ENCODE measurements at regions not wholly inside any gene's neighbourhood (a gene's known extent, or its start where the extent isn't known, plus 50 kb on each side); places are given as distances from the start of the nearest gene placed in this dataset.
A peak's percentile ranks its signal among the peaks of the same experiment; 100 is the strongest.
"Not testable (repeated sequence)": the region's sequence is repeated elsewhere in the genome, so short reads cannot be mapped to it uniquely, and the experiment has no call there.

DNA sequence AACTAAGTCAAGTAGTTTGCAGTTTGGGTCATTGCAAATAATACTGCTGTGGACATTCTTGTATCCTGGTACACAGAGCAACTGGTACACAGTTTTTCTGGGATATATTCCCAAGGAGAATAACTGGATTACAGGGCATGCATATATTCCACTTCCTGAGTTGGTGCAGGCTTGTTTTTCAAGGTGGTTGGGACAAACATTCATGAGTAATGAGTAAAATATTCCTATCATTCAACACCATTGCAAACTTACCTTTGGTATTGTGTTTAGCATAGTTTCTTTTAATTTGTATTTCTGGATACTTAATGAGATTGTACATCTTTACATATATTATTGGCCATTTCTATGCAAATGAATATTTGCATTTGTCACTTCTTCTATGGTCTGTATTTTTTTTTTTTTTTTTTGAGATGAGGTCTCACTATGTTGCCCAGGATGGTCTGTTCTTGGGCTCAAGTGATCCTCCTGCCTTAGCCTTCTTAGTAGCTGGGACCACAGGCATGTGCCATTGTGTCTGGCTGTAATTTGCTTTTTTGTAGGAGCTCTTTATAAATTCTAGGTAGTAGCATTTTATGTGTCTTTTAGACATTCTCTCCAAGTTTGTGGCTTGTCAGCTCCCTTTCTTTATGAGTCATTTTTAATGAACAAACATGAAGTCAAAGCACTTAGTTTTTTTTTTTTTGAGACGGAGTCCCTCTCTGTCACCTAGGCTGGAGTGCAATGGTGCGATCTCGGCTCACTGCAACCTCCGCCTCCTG, 158.7 kb downstream of the SOX4 start:
- Histone ChIP-seq H3K4me3 (ENCODE audit: low read length) (no peak overlapping the region), H3K27ac (ENCODE audit: low read length) (no peak overlapping the region), H3K9me3 (ENCODE audit: control insufficient read depth, insufficient read depth, low read length) (no peaks in the 10 kb centered on the region), H3K4me1 (ENCODE audit: control insufficient read depth, insufficient read depth, low read length) (peaks cover 2% of the 10 kb centered on the region; the same call in 1 of the 2 replicates), H3K36me3 (ENCODE audit: control insufficient read depth, insufficient read depth, low read length) (no peaks in the 10 kb centered on the region; the same call in 1 of the 2 replicates), H3K27me3 (ENCODE audit: control insufficient read depth, insufficient read depth, low read length) (no peaks in the 10 kb centered on the region)
- WGBS (ENCODE audit: insufficient coverage, insufficient read length) = no CpG with 5 or more reads among the region's 4 CpGs
- DNase-seq (ENCODE audit: low read depth, low spot score) = no peak

DNA sequence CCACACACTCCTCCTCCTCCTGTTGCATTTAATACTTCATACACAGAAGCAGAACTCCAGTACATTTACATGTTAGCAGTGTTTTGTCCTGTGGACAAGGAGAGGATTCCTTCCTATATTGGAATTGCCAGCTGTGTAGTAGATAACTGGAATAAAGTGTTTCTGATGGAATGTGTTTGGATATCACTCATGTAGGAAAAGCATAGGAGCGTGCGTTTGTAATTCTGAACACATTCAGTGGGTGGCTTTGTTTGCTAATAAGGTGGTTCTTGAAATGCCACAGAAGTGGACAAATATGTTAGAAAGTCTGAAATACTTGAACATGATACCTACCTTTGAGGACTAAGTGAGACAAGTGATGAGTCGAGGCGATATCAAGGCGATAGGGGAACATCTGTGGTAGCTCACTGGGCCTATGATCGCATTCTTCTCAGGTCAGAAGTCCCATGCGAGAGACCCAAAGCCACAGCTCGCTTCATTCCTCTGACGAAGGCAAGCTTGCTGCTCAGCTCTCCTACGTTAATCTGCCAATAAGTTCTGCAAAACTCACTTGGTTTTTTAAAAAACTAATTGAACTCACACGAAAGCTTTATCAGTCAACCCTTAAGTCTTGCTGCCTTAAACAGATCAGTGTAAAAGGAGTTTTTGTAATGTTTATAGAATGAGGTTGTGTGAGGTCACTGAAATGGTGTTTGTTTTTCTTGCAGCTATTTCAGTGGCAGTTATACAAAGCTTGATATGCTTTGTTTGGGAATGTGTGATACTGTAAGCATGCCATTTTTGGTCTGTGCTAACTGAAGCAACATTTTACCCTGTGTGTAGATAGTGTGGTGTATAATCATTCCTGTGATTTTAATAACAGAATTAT, 159.9 kb downstream of the SOX4 start:
- DNase-seq (ENCODE audit: low read depth, low spot score) = no peak
- Histone ChIP-seq H3K36me3 (ENCODE audit: control insufficient read depth, insufficient read depth, low read length) (no peaks in the 10 kb centered on the region; the same call in 1 of the 2 replicates), H3K27me3 (ENCODE audit: control insufficient read depth, insufficient read depth, low read length) (no peaks in the 10 kb centered on the region), H3K9me3 (ENCODE audit: control insufficient read depth, insufficient read depth, low read length) (no peaks in the 10 kb centered on the region), H3K4me3 (ENCODE audit: low read length) (no peak overlapping the region), H3K4me1 (ENCODE audit: control insufficient read depth, insufficient read depth, low read length) (no peaks in the 10 kb centered on the region), H3K27ac (ENCODE audit: low read length) (no peak overlapping the region)
- no CpG with 5 or more reads among the region's 11 CpGs for WGBS (ENCODE audit: insufficient coverage, insufficient read length)

DNA sequence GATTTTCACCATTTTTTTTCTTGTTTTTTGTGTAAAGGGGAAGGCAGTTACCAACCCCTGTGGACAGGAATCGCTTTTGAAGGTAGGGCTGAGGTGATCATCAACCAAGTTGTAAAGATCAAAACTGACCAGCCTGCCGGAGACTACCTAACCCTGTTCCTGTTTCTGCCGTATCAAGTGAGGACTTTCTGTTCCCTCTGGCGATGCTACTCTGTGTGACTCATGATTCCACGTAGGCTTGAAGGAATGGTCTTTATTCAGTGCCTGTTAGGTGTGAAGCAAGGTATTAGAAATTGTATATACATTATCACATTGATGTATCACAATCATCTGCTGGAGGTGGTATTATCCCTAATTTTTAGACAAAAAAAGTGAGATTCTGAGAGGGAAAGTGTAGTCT, 161.3 kb downstream of the SOX4 start:
- no peak for DNase-seq (ENCODE audit: low read depth, low spot score)
- Histone ChIP-seq H3K36me3 (ENCODE audit: control insufficient read depth, insufficient read depth, low read length) (no peaks in the 10 kb centered on the region; the same call in 1 of the 2 replicates), H3K4me1 (ENCODE audit: control insufficient read depth, insufficient read depth, low read length) (no peaks in the 10 kb centered on the region), H3K27ac (ENCODE audit: low read length) (no peak overlapping the region), H3K27me3 (ENCODE audit: control insufficient read depth, insufficient read depth, low read length) (no peaks in the 10 kb centered on the region), H3K4me3 (ENCODE audit: low read length) (no peak overlapping the region), H3K9me3 (ENCODE audit: control insufficient read depth, insufficient read depth, low read length) (no peaks in the 10 kb centered on the region)
- WGBS (ENCODE audit: insufficient coverage, insufficient read length) = no CpG with 5 or more reads among the region's 5 CpGs

DNA sequence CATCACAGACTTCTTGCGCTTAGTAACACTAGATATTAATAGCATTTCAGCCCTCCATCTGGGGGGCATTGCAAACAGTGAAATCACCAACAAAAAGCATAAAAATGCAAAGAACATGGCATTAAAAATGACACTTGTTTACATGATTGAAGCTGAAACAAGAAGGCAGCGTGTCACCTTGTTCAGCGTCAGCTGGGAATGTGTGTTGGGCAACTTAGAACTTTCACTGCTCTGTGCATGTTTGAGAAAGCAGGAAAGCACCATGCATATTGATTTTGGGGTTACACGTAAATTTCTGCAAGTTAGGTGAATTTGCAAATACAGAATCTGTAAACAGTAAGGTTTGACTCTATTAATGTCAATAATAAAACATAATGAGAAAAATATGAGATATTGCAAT, 162.9 kb downstream of the SOX4 start:
- no peak overlapping the region for H3K4me3 ChIP-seq (ENCODE audit: low read length)
- no peaks in the 10 kb centered on the region for H3K9me3 ChIP-seq (ENCODE audit: control insufficient read depth, insufficient read depth, low read length)
- H3K36me3 ChIP-seq (ENCODE audit: control insufficient read depth, insufficient read depth, low read length) = no peaks in the 10 kb centered on the region; the same call in 1 of the 2 replicates
- H3K27me3 ChIP-seq (ENCODE audit: control insufficient read depth, insufficient read depth, low read length) = no peaks in the 10 kb centered on the region
- no peaks in the 10 kb centered on the region for H3K4me1 ChIP-seq (ENCODE audit: control insufficient read depth, insufficient read depth, low read length)
- no peak overlapping the region for H3K27ac ChIP-seq (ENCODE audit: low read length)
- DNase-seq (ENCODE audit: low read depth, low spot score) = no peak
- no CpG with 5 or more reads among the region's 4 CpGs for WGBS (ENCODE audit: insufficient coverage, insufficient read length)

DNA sequence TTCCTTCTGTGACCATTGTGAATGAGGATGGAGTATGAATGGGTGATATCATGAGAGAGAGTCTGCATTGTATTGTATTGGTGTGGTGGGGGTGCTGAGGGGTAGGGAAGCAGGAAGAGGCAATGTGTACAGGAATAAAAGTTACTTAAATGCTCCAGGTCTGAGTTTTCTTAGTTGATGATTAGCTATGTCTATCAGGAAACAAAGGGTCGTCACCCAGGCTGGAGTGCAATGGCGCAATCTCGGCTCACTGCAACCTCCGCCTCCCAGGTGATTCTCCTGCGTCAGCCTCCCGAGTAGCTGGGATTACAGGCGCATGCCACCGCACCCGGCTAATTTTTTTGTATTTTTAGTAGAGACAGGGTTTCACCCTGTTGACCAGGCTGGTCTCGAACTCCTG, 163.8 kb downstream of the SOX4 start:
- H3K9me3 ChIP-seq (ENCODE audit: control insufficient read depth, insufficient read depth, low read length); DNase-seq (ENCODE audit: low read depth, low spot score); H3K27me3 ChIP-seq (ENCODE audit: control insufficient read depth, insufficient read depth, low read length); H3K27ac ChIP-seq (ENCODE audit: low read length); H3K4me3 ChIP-seq (ENCODE audit: low read length); H3K36me3 ChIP-seq (ENCODE audit: control insufficient read depth, insufficient read depth, low read length); H3K4me1 ChIP-seq (ENCODE audit: control insufficient read depth, insufficient read depth, low read length): not testable (repeated sequence)
- WGBS (ENCODE audit: insufficient coverage, insufficient read length) = no CpG with 5 or more reads among the region's 10 CpGs

DNA sequence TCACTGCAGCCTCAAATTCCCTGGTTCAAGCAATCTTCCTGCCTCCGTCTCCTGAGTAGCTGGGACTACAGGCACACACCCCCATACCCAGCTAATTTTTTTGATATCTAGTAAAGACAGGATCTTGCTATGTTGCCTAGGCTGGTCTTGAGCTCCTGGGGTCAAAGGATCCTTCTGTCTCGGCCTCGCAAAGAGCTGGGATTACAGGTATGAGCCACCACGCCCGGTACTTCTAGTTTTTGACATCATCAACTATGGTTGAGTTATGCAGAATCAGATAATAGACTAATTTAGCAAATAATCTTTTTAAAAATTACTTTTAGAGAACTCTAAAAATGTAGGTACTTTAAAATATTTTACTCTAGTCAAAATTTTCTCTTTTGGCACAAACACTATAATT, 166.2 kb downstream of the SOX4 start:
- no peak for DNase-seq (ENCODE audit: low read depth, low spot score)
- Histone ChIP-seq H3K27ac (ENCODE audit: low read length) (no peak overlapping the region), H3K27me3 (ENCODE audit: control insufficient read depth, insufficient read depth, low read length) (no peaks in the 10 kb centered on the region), H3K36me3 (ENCODE audit: control insufficient read depth, insufficient read depth, low read length) (peaks cover 3% of the 10 kb centered on the region; the same call in 1 of the 2 replicates), H3K9me3 (ENCODE audit: control insufficient read depth, insufficient read depth, low read length) (no peaks in the 10 kb centered on the region), H3K4me3 (ENCODE audit: low read length) (no peak overlapping the region), H3K4me1 (ENCODE audit: control insufficient read depth, insufficient read depth, low read length) (no peaks in the 10 kb centered on the region)
- WGBS (ENCODE audit: insufficient coverage, insufficient read length) = no CpG with 5 or more reads among the region's 5 CpGs

DNA sequence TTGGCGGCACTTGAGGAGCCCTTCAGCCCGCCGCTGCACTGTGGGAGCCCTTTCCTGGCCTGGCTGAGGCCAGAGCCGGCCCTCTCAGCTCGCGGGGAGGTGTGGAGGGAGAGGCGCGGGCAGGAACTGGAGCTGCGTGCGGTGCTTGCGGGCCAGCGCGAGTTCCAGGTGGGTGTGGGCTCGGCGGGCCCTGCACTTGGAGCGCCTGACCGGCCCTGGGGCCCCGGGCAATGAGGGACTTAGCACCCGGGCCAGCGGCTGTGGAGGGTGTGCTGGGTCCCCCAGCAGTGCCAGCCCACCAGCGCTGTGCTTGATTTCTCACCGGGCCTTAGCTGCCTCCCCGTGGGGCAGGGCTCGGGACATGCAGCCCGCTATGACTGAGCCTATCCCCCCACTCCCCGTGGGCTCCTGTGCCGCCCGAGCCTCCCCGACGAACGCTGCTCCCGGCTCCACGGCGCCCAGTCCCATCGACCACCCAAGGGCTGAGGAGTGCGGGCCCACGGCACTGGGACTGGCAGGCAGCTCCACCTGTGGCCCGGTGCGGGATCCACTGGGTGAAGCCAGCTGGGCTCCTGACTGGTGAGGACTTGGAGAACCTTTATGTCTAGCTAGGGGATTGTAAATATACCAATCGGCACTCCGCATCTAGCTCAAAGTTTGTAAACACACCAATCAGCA, 167.6 kb downstream of the SOX4 start:
- no CpG with 5 or more reads among the region's 41 CpGs for WGBS (ENCODE audit: insufficient coverage, insufficient read length)
- H3K27me3 ChIP-seq (ENCODE audit: control insufficient read depth, insufficient read depth, low read length); H3K36me3 ChIP-seq (ENCODE audit: control insufficient read depth, insufficient read depth, low read length); H3K9me3 ChIP-seq (ENCODE audit: control insufficient read depth, insufficient read depth, low read length); H3K4me1 ChIP-seq (ENCODE audit: control insufficient read depth, insufficient read depth, low read length); H3K4me3 ChIP-seq (ENCODE audit: low read length); H3K27ac ChIP-seq (ENCODE audit: low read length); DNase-seq (ENCODE audit: low read depth, low spot score): not testable (repeated sequence)

DNA sequence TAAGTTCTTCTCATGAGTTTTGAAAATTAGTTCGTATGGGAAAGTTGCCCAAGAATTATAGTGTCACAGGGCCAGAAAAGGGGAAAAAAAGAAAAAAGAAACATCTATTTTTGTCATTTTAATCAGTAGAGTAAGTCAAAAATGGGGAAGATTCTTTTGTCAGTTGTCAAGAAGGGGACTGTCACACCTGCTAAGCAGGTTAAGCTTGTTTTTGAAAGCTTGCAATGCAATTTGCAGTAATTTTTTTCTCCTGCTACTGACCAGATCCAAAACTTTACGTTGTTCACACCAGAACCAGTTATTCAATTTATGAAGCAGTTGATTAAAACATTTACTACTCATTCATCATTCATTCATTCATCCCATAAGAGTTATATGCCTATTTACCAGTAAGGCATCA, 171.4 kb downstream of the SOX4 start:
- H3K9me3 ChIP-seq (ENCODE audit: control insufficient read depth, insufficient read depth, low read length) = no peaks in the 10 kb centered on the region
- H3K27ac ChIP-seq (ENCODE audit: low read length) = no peak overlapping the region
- no peak overlapping the region for H3K4me3 ChIP-seq (ENCODE audit: low read length)
- no peaks in the 10 kb centered on the region for H3K27me3 ChIP-seq (ENCODE audit: control insufficient read depth, insufficient read depth, low read length)
- H3K36me3 ChIP-seq (ENCODE audit: control insufficient read depth, insufficient read depth, low read length) = peaks cover 3% of the 10 kb centered on the region; the same call in 1 of the 2 replicates
- no CpG with 5 or more reads among the region's 2 CpGs for WGBS (ENCODE audit: insufficient coverage, insufficient read length)
- DNase-seq (ENCODE audit: low read depth, low spot score) = no peak
- no peaks in the 10 kb centered on the region for H3K4me1 ChIP-seq (ENCODE audit: control insufficient read depth, insufficient read depth, low read length)

DNA sequence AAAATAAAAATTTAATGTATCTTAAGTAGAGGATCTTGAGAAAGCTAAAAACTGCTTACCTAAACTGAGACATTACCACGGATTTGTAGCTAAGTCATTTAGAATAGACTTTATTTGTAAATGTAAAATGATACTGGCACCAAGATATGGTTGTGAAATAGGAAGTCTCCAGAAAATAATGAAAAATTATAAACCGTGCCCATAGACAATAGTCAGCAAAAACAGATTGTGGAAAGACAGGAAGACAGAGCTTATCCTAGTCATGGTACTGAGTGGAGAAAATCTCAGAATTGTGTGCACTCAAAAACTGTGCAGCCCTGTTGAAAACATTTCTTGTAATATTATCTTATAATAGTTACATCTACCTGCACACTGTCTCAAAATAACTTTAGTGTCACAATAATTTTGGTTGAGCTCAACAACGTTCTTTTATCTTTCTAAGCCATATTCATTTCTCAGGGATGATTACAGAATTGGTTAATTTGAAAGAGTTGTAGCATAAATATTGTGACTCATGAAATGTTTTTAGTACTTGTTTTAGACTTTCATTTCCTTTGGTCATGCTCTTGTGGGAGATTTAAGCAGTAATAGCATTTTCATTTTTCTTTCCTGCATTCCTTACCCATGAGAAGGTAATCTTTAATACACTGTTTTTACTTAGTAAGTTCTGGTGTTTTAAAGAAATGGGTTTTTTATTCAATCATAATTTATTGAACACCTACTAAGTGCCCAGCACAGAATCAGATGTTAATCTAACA, 174.5 kb downstream of the SOX4 start:
- H3K27ac ChIP-seq (ENCODE audit: low read length) = no peak overlapping the region
- H3K4me3 ChIP-seq (ENCODE audit: low read length) = no peak overlapping the region
- H3K9me3 ChIP-seq (ENCODE audit: control insufficient read depth, insufficient read depth, low read length) = no peaks in the 10 kb centered on the region
- no peak for DNase-seq (ENCODE audit: low read depth, low spot score)
- no peaks in the 10 kb centered on the region for H3K36me3 ChIP-seq (ENCODE audit: control insufficient read depth, insufficient read depth, low read length)
- H3K4me1 ChIP-seq (ENCODE audit: control insufficient read depth, insufficient read depth, low read length) = peaks cover 3% of the 10 kb centered on the region; the same call in 1 of the 2 replicates
- whole genome bisulfite sequencing (ENCODE audit: insufficient coverage, insufficient read length) = no CpG with 5 or more reads among the region's 3 CpGs
- no peaks in the 10 kb centered on the region for H3K27me3 ChIP-seq (ENCODE audit: control insufficient read depth, insufficient read depth, low read length)

DNA sequence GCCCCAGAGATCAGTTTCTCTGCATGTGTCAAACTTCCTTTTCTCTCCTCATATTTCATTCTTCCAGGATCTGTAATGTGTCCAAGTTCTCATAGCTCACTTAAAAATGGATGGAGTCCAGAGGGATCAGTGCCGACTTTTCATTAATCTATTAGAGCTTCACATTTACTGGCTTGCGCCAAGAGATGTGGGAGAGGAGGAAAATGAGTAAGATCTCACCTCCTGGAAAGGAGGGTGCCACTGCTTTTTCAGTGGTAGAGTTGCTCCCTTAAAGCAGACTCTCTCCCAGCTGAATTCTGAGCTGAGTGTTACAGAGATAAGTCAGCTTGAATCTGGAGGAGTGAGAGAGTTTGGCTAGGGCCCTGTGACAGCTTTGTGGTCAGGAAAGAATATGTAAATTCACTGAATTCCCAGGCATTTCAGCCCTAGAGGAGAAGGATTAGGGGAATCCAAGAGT, 175.9 kb downstream of the SOX4 start:
- peaks cover 3% of the 10 kb centered on the region; the same call in 1 of the 2 replicates for H3K4me1 ChIP-seq (ENCODE audit: control insufficient read depth, insufficient read depth, low read length)
- no peaks in the 10 kb centered on the region for H3K36me3 ChIP-seq (ENCODE audit: control insufficient read depth, insufficient read depth, low read length)
- no peak overlapping the region for H3K4me3 ChIP-seq (ENCODE audit: low read length)
- no peaks in the 10 kb centered on the region for H3K27me3 ChIP-seq (ENCODE audit: control insufficient read depth, insufficient read depth, low read length)
- no peaks in the 10 kb centered on the region for H3K9me3 ChIP-seq (ENCODE audit: control insufficient read depth, insufficient read depth, low read length)
- peak; percentile 43 for DNase-seq (ENCODE audit: low read depth, low spot score)
- H3K27ac ChIP-seq (ENCODE audit: low read length) = no peak overlapping the region
- WGBS (ENCODE audit: insufficient coverage, insufficient read length) = no CpG with 5 or more reads among the region's 2 CpGs
